GM10266 (cell line): ENCODE measurements at regions not wholly inside any gene's neighbourhood (a gene's known extent, or its start where the extent isn't known, plus 50 kb on each side); places are given as distances from the start of the nearest gene placed in this dataset.

ENCODE experiments used
- DNase-seq: peaks from one replicate; pipeline ENCODE4 v3.0.0; 2012; ENCODE audit errors: extremely low spot score
- CTCF ChIP-seq: IDR thresholded peaks from 2 replicates; pipeline ENCODE4 v1.5.1; 2012; ENCODE audit warnings: mild to moderate bottlenecking, low read depth; ENCODE audit not compliant: control insufficient read depth, insufficient read depth; ENCODE audit errors: missing control alignments

DNA sequence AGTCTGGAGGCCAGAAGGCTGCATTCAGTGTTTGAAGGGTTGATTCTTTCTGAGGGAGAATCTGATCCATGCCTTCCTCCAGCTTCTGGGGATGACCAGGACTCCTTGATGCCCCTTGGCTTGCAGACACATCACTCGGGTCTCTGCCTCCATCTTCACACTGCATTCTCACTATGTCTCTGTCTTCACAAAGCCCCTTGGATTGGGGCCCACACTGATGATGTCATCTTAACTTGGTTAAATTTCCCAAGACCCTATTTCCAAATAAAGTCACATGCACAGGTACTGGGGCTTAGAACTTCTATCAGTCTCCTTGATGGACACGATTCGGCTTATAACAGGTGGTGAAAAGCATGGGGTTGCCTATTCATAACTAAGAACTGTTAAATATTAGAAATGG is 112.1 kb upstream of the MYOCD start:
- no peak for TF ChIP-seq CTCF
- DNase-seq = no peak

GRCh38 chr17:12554251-12554650 is 111.4 kb upstream of the MYOCD start:
- no peak for TF ChIP-seq CTCF
- no peak for DNase-seq

DNA sequence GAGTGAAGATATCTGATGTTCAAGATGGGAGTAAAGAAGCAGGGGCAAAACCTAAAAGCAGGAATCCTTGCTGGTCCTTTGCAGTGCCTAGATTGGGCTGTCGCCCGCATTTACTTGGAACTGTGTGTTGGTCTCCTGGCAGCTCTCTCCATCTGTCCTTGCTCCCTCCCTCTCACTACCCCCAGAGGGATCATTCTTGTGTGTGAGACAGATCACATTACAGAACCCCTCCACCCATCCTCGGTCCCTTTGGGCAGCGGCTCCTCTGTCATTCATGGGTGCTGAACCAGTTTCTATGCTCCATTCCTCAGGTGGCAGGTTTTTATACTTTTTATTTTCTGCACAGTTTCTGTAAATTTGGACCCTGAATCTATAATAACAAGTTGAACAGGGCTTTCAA is 99.4 kb upstream of the MYOCD start:
- TF ChIP-seq CTCF = no peak
- DNase-seq = no peak

DNA sequence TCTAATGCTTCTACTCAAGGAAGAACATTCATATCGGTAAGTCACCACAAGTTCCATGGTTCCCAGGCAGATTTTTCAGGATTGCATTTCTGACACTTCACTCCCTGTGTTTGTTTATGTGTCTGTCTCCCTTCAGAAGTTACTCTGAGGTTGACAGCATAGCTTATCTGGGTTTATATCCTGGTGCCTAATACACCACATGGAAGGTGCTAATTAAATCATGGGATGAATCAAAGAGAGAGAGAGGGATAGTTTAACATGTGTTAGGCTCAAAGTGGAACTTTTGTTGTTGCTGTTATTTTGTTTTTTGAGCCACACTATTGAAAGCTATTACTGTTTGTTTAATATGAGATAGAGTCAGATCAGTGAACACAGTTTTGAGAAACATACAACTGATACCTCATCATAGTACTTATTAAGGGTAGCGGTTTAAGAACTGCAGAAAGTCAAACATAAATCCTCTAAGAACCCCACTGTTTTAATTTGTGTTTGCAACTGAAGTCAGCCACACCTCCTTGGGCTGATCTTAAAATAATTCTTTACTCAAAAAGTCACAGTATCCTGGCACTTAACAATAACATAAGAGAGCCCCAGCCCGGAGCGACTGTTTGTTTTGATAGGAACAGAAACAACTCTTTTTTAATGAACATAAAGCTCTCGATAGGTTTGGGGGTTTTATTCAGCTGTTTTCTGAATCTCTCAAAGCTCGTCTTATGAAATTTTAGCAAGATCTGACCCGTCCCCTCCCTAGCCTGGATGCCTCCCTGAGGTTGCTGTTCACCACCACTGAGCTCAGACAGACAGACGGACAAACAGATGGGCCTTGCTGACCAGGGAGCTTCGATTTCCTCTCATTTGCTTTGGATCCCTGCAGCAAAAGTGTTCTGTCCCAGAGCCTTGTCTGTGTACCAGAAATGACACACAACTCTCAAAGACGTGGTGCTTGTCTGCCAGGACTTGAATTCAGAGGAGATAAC is 98.3 kb upstream of the MYOCD start:
- TF ChIP-seq CTCF = no peak
- DNase-seq = no peak

GRCh38 chr17:12568358-12569251 is 97.1 kb upstream of the MYOCD start:
- DNase-seq = no peak
- TF ChIP-seq CTCF = no peak

DNA sequence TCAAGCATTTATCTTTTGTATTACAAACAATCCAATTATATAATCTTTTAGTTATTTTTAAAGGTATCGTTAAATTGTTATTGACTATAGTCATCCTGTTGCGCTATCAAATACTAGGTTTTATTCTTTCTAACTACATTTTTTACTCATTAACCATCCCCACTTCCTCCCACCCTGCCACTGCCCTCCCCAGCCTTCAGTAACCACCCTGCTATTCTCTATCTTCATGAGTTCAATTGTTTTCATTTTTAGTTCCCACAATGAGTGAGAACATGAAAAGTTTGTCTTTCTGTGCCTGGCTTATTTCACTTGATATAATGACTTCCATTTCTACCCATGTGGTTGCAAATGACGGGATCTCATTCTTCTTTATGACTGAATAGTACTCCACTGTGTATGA is 94.1 kb upstream of the MYOCD start:
- no peak for DNase-seq
- TF ChIP-seq CTCF = no peak

DNA sequence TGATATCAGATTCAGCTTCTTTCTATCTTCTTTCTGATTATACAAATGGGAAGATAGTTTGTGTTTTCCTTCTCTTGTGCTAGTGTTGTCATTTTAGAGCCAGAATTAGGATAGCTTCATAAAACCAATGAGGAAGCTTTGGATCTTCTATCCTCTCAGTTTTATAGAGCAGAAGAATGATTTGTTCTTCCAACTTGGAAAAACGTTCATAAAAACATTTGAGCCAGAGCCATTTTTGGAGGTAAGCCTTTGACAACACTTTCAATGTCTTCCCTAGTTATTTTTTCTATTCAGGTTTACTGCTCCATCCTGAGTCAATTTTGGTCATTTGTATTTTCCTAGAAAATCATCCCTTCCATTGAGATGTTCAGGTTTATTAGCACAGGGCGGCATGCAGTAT is 91.2 kb upstream of the MYOCD start:
- no peak for DNase-seq
- no peak for TF ChIP-seq CTCF
